DND-41 (cell line): ENCODE measurements at regions not wholly inside any gene's neighbourhood (a gene's known extent, or its start where the extent isn't known, plus 50 kb on each side); places are given as distances from the start of the nearest gene placed in this dataset.

Experiments
- EZH2 ChIP-seq: IDR thresholded peaks from 3 replicates; pipeline ENCODE4 v1.6.1; 2012; ENCODE audit warnings: borderline replicate concordance, low read depth, mild to moderate bottlenecking, moderate library complexity, low read length, inconsistent platforms; ENCODE audit not compliant: severe bottlenecking
- TF ChIP-seq, protein P1 (sequence below): IDR thresholded peaks from 2 replicates; pipeline ENCODE4 v1.5.1; 2012; ENCODE audit warnings: borderline replicate concordance, low read length, moderate library complexity, mild to moderate bottlenecking; ENCODE audit not compliant: poor library complexity, severe bottlenecking; ENCODE audit errors: extremely low read depth

GRCh38 chr4:138633580-138633904 is 382.0 kb upstream of the NOCT start:
- TF ChIP-seq, protein P1, sequence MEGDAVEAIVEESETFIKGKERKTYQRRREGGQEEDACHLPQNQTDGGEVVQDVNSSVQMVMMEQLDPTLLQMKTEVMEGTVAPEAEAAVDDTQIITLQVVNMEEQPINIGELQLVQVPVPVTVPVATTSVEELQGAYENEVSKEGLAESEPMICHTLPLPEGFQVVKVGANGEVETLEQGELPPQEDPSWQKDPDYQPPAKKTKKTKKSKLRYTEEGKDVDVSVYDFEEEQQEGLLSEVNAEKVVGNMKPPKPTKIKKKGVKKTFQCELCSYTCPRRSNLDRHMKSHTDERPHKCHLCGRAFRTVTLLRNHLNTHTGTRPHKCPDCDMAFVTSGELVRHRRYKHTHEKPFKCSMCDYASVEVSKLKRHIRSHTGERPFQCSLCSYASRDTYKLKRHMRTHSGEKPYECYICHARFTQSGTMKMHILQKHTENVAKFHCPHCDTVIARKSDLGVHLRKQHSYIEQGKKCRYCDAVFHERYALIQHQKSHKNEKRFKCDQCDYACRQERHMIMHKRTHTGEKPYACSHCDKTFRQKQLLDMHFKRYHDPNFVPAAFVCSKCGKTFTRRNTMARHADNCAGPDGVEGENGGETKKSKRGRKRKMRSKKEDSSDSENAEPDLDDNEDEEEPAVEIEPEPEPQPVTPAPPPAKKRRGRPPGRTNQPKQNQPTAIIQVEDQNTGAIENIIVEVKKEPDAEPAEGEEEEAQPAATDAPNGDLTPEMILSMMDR, result no peak
- no peak for TF ChIP-seq EZH2
